ENCODE measurements at regions not wholly inside any gene's neighbourhood (a gene's known extent, or its start where the extent isn't known, plus 50 kb on each side); places are given as distances from the start of the nearest gene placed in this dataset.

- no peaks in the 10 kb centered on the region for H3K27me3 ChIP-seq (ENCODE audit: insufficient read depth, low read length, poor library complexity)
- no peak overlapping the region for H3K27ac ChIP-seq (ENCODE audit: low read depth, low read length)
- H2BK15ac ChIP-seq (replicated peaks; ENCODE audit: low read depth) = no peak overlapping the region
- no peak overlapping the region for H3K18ac ChIP-seq (ENCODE audit: low read length)
- H3K4me3 ChIP-seq (ENCODE audit: low read length) = no peak overlapping the region
- no peak overlapping the region for H2AK5ac ChIP-seq (ENCODE audit: low read length)
- no CpG with 5 or more reads among the region's 5 CpGs for WGBS (ENCODE audit: extremely low coverage, insufficient coverage, low lambda C conversion rate)
- H3K23ac ChIP-seq (ENCODE audit: low read length) = no peak overlapping the region
- H3K4ac ChIP-seq (ENCODE audit: low read depth, low read length) = no peak overlapping the region
- no peak overlapping the region for H2BK120ac ChIP-seq (ENCODE audit: low read depth, low read length)
- no peak overlapping the region for H4K5ac ChIP-seq (ENCODE audit: low read length)
- no peaks in the 10 kb centered on the region for H3K36me3 ChIP-seq (ENCODE audit: control insufficient read depth, insufficient read depth, low read length)
- DNase-seq = no peak
- no peaks in the 10 kb centered on the region for H3K79me2 ChIP-seq (ENCODE audit: control insufficient read depth, insufficient read depth, low read length)
- H3K79me1 ChIP-seq (ENCODE audit: low read length) = no peaks in the 10 kb centered on the region
- no peak overlapping the region for H3K9ac ChIP-seq (ENCODE audit: low read length)
- H2BK5ac ChIP-seq (ENCODE audit: low read length) = no peak overlapping the region
- no peaks in the 10 kb centered on the region for H3K4me1 ChIP-seq (ENCODE audit: control insufficient read depth, low read depth, low read length)
- H4K8ac ChIP-seq (ENCODE audit: low read depth, low read length) = no peak overlapping the region
- no peak overlapping the region for H3K56ac ChIP-seq (ENCODE audit: low read length)
- no peak overlapping the region for H3K4me2 ChIP-seq (ENCODE audit: low read length)
Measured at GRCh38 chr4:59646082-59646481, 1554.0 kb upstream of the ADGRL3 start.

GRCh38 chr4:59647011-59647410 is 1553.1 kb upstream of the ADGRL3 start:
- H4K8ac ChIP-seq (ENCODE audit: low read depth, low read length) = no peak overlapping the region
- H3K9ac ChIP-seq (ENCODE audit: low read length) = no peak overlapping the region
- no peaks in the 10 kb centered on the region for H3K4me1 ChIP-seq (ENCODE audit: control insufficient read depth, low read depth, low read length)
- no peaks in the 10 kb centered on the region for H3K36me3 ChIP-seq (ENCODE audit: control insufficient read depth, insufficient read depth, low read length)
- no peaks in the 10 kb centered on the region for H3K27me3 ChIP-seq (ENCODE audit: insufficient read depth, low read length, poor library complexity)
- H2BK120ac ChIP-seq (ENCODE audit: low read depth, low read length) = no peak overlapping the region
- H3K18ac ChIP-seq (ENCODE audit: low read length) = no peak overlapping the region
- H3K4me3 ChIP-seq (ENCODE audit: low read length) = no peak overlapping the region
- no peak for DNase-seq
- no CpG with 5 or more reads among the region's 2 CpGs for WGBS (ENCODE audit: extremely low coverage, insufficient coverage, low lambda C conversion rate)
- no peak overlapping the region for H2BK5ac ChIP-seq (ENCODE audit: low read length)
- no peak overlapping the region for H3K4me2 ChIP-seq (ENCODE audit: low read length)
- no peaks in the 10 kb centered on the region for H3K79me1 ChIP-seq (ENCODE audit: low read length)
- no peak overlapping the region for H3K56ac ChIP-seq (ENCODE audit: low read length)
- H4K5ac ChIP-seq (ENCODE audit: low read length) = no peak overlapping the region
- H3K79me2 ChIP-seq (ENCODE audit: control insufficient read depth, insufficient read depth, low read length) = no peaks in the 10 kb centered on the region
- no peak overlapping the region for H2AK5ac ChIP-seq (ENCODE audit: low read length)
- H3K27ac ChIP-seq (ENCODE audit: low read depth, low read length) = no peak overlapping the region
- H2BK15ac ChIP-seq (replicated peaks; ENCODE audit: low read depth) = no peak overlapping the region
- no peak overlapping the region for H3K23ac ChIP-seq (ENCODE audit: low read length)
- no peak overlapping the region for H3K4ac ChIP-seq (ENCODE audit: low read depth, low read length)

GRCh38 chr4:59647500-59647899 is 1552.6 kb upstream of the ADGRL3 start:
- no peak overlapping the region for H2AK5ac ChIP-seq (ENCODE audit: low read length)
- no peaks in the 10 kb centered on the region for H3K36me3 ChIP-seq (ENCODE audit: control insufficient read depth, insufficient read depth, low read length)
- no peaks in the 10 kb centered on the region for H3K79me1 ChIP-seq (ENCODE audit: low read length)
- no peaks in the 10 kb centered on the region for H3K4me1 ChIP-seq (ENCODE audit: control insufficient read depth, low read depth, low read length)
- no peak overlapping the region for H2BK120ac ChIP-seq (ENCODE audit: low read depth, low read length)
- H3K4me2 ChIP-seq (ENCODE audit: low read length) = no peak overlapping the region
- H3K23ac ChIP-seq (ENCODE audit: low read length) = no peak overlapping the region
- no peak for DNase-seq
- H2BK15ac ChIP-seq (replicated peaks; ENCODE audit: low read depth) = no peak overlapping the region
- H3K4me3 ChIP-seq (ENCODE audit: low read length) = no peak overlapping the region
- H2BK5ac ChIP-seq (ENCODE audit: low read length) = no peak overlapping the region
- no peak overlapping the region for H3K9ac ChIP-seq (ENCODE audit: low read length)
- H3K18ac ChIP-seq (ENCODE audit: low read length) = no peak overlapping the region
- no peak overlapping the region for H3K27ac ChIP-seq (ENCODE audit: low read depth, low read length)
- no peak overlapping the region for H3K4ac ChIP-seq (ENCODE audit: low read depth, low read length)
- no peak overlapping the region for H3K56ac ChIP-seq (ENCODE audit: low read length)
- H3K79me2 ChIP-seq (ENCODE audit: control insufficient read depth, insufficient read depth, low read length) = no peaks in the 10 kb centered on the region
- H4K5ac ChIP-seq (ENCODE audit: low read length) = no peak overlapping the region
- H4K8ac ChIP-seq (ENCODE audit: low read depth, low read length) = no peak overlapping the region
- no peaks in the 10 kb centered on the region for H3K27me3 ChIP-seq (ENCODE audit: insufficient read depth, low read length, poor library complexity)

GRCh38 chr4:59650861-59651260 is 1549.3 kb upstream of the ADGRL3 start:
- Histone ChIP-seq H2BK120ac (ENCODE audit: low read depth, low read length) (no peak overlapping the region), H3K4ac (ENCODE audit: low read depth, low read length) (no peak overlapping the region), H4K5ac (ENCODE audit: low read length) (no peak overlapping the region), H4K8ac (ENCODE audit: low read depth, low read length) (no peak overlapping the region), H3K4me1 (ENCODE audit: control insufficient read depth, low read depth, low read length) (no peaks in the 10 kb centered on the region), H3K9ac (ENCODE audit: low read length) (no peak overlapping the region), H3K79me2 (ENCODE audit: control insufficient read depth, insufficient read depth, low read length) (no peaks in the 10 kb centered on the region), H2AK5ac (ENCODE audit: low read length) (no peak overlapping the region), H3K23ac (ENCODE audit: low read length) (no peak overlapping the region), H3K18ac (ENCODE audit: low read length) (no peak overlapping the region), H3K27ac (ENCODE audit: low read depth, low read length) (no peak overlapping the region), H3K36me3 (ENCODE audit: control insufficient read depth, insufficient read depth, low read length) (no peaks in the 10 kb centered on the region), H2BK5ac (ENCODE audit: low read length) (no peak overlapping the region), H3K4me2 (ENCODE audit: low read length) (no peak overlapping the region), H3K27me3 (ENCODE audit: insufficient read depth, low read length, poor library complexity) (no peaks in the 10 kb centered on the region), H3K4me3 (ENCODE audit: low read length) (no peak overlapping the region), H2BK15ac (replicated peaks; ENCODE audit: low read depth) (no peak overlapping the region), H3K79me1 (ENCODE audit: low read length) (no peaks in the 10 kb centered on the region), H3K56ac (ENCODE audit: low read length) (no peak overlapping the region)
- DNase-seq = no peak
- no CpG with 5 or more reads among the region's 3 CpGs for WGBS (ENCODE audit: extremely low coverage, insufficient coverage, low lambda C conversion rate)

- no CpG with 5 or more reads among the region's 4 CpGs for WGBS (ENCODE audit: extremely low coverage, insufficient coverage, low lambda C conversion rate)
Measured at GRCh38 chr4:59655996-59656395, 1544.1 kb upstream of the ADGRL3 start.

GRCh38 chr4:59664771-59665170 is 1535.4 kb upstream of the ADGRL3 start:
- Histone ChIP-seq H2BK120ac (ENCODE audit: low read depth, low read length) (no peak overlapping the region), H2AK5ac (ENCODE audit: low read length) (no peak overlapping the region), H3K23ac (ENCODE audit: low read length) (no peak overlapping the region), H3K4ac (ENCODE audit: low read depth, low read length) (no peak overlapping the region), H3K4me1 (ENCODE audit: control insufficient read depth, low read depth, low read length) (no peaks in the 10 kb centered on the region), H4K5ac (ENCODE audit: low read length) (no peak overlapping the region), H3K56ac (ENCODE audit: low read length) (no peak overlapping the region), H4K8ac (ENCODE audit: low read depth, low read length) (no peak overlapping the region), H3K79me1 (ENCODE audit: low read length) (no peaks in the 10 kb centered on the region), H3K4me2 (ENCODE audit: low read length) (no peak overlapping the region), H3K79me2 (ENCODE audit: control insufficient read depth, insufficient read depth, low read length) (no peaks in the 10 kb centered on the region), H3K27ac (ENCODE audit: low read depth, low read length) (no peak overlapping the region), H3K27me3 (ENCODE audit: insufficient read depth, low read length, poor library complexity) (no peaks in the 10 kb centered on the region), H3K36me3 (ENCODE audit: control insufficient read depth, insufficient read depth, low read length) (no peaks in the 10 kb centered on the region), H3K4me3 (ENCODE audit: low read length) (no peak overlapping the region), H3K9ac (ENCODE audit: low read length) (no peak overlapping the region), H3K18ac (ENCODE audit: low read length) (no peak overlapping the region), H2BK15ac (replicated peaks; ENCODE audit: low read depth) (no peak overlapping the region), H2BK5ac (ENCODE audit: low read length) (no peak overlapping the region)
- WGBS (ENCODE audit: extremely low coverage, insufficient coverage, low lambda C conversion rate) = no CpG with 5 or more reads among the region's 1 CpG
- no peak for DNase-seq

More at GRCh38 chr4:59655996-59656395, 1544.1 kb upstream of the ADGRL3 start:
- Histone ChIP-seq H3K23ac (ENCODE audit: low read length) (no peak overlapping the region), H3K4me2 (ENCODE audit: low read length) (no peak overlapping the region), H4K5ac (ENCODE audit: low read length) (no peak overlapping the region), H3K27me3 (ENCODE audit: insufficient read depth, low read length, poor library complexity) (no peaks in the 10 kb centered on the region), H2BK5ac (ENCODE audit: low read length) (no peak overlapping the region), H3K9ac (ENCODE audit: low read length) (no peak overlapping the region), H2BK15ac (replicated peaks; ENCODE audit: low read depth) (no peak overlapping the region), H3K4me1 (ENCODE audit: control insufficient read depth, low read depth, low read length) (no peaks in the 10 kb centered on the region), H4K8ac (ENCODE audit: low read depth, low read length) (no peak overlapping the region), H3K4ac (ENCODE audit: low read depth, low read length) (no peak overlapping the region), H3K4me3 (ENCODE audit: low read length) (no peak overlapping the region), H3K79me1 (ENCODE audit: low read length) (no peaks in the 10 kb centered on the region), H3K79me2 (ENCODE audit: control insufficient read depth, insufficient read depth, low read length) (no peaks in the 10 kb centered on the region), H3K56ac (ENCODE audit: low read length) (no peak overlapping the region), H3K36me3 (ENCODE audit: control insufficient read depth, insufficient read depth, low read length) (no peaks in the 10 kb centered on the region), H2BK120ac (ENCODE audit: low read depth, low read length) (no peak overlapping the region), H2AK5ac (ENCODE audit: low read length) (no peak overlapping the region), H3K18ac (ENCODE audit: low read length) (no peak overlapping the region), H3K27ac (ENCODE audit: low read depth, low read length) (no peak overlapping the region)
- peak; percentile 9 for DNase-seq

Data from mesendoderm (in vitro differentiated cells).